Hippocampal formation (tissue), 2 donors: ENCODE measurements at regions not wholly inside any gene's neighbourhood (a gene's known extent, or its start where the extent isn't known, plus 50 kb on each side); places are given as distances from the start of the nearest gene placed in this dataset.

Source experiments
- DNase-seq, 2 donors: peaks; one replicate each; lab custom pipeline; 2025; lab: John Stamatoyannopoulos, UW

- DNase-seq: no peak
Observed at GRCh38 chr16:17858061-17858460, 387.3 kb upstream of the XYLT1 start.

DNA sequence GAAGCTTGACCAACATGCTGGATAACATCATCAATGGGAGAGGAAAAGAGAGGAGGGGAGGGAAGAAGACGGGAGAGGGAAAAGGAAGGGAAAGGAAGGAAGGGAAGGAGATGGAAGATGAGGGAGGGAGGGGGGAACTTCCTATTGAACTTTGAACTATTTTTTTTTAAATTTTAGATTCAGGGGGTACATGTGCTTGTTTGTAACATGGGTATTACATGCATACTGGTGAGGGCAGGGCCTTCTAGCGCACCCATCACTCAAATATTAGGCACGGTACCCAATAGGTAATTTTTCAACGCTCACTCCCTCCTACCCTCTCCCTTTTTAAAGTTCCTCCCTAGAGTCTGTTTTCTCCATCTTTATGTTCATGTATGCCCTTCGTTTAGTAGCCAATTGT lies 383.2 kb upstream of the XYLT1 start:
- no peak for DNase-seq

GRCh38 chr16:17852977-17853702 lies 382.4 kb upstream of the XYLT1 start:
- DNase-seq: no peak

- DNase-seq: no peak
Observed at GRCh38 chr16:17850581-17851250, 380.0 kb upstream of the XYLT1 start.

DNA sequence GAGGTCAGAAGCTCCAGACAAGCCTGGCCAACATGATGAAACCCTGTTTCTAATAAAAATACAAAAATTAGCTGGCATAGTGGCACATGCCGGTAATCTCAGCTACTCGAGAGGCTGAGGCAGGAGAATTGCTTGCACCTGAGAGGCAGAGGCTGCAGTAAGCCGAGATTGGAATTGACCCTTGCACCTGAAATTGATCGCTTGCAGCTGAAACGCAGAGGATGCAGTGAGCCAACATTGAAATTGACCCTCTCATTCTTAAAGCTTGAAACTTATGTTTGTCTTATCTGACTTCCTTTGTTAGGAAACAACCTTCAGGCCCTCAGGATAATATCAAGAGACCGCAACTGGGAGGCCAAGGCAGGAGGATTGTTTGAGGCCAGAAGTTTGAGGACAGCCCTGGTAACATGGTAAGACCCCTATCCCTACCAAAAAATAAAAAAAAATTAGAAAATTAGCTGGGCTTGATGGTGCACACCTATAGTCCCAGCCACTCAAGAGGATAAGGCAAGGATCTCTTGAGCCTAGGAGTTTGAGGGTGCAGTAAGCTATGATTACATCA lies 376.6 kb upstream of the XYLT1 start:
- no peak for DNase-seq

GRCh38 chr16:17846030-17846429 lies 375.3 kb upstream of the XYLT1 start:
- no peak for DNase-seq

DNA sequence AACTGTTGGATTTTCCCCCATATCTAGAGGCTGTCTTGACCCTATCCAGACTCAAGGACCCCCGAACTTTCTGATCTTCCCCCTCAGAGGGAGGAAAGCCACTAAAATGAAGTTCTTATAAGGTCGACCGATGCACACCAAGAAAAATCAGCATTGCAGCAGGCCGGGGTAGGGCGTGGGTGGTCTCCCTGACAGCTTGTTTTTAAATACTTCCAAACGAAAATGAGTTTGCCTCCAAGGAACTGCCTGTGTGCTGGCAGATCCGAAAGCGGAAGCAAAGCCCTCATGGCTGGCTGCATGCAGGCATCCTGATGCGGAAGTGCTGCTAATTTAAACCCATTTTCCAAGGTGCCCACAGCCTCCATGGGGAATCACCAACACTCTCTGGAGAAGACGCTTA lies 374.3 kb upstream of the XYLT1 start:
- no peak for DNase-seq

DNA sequence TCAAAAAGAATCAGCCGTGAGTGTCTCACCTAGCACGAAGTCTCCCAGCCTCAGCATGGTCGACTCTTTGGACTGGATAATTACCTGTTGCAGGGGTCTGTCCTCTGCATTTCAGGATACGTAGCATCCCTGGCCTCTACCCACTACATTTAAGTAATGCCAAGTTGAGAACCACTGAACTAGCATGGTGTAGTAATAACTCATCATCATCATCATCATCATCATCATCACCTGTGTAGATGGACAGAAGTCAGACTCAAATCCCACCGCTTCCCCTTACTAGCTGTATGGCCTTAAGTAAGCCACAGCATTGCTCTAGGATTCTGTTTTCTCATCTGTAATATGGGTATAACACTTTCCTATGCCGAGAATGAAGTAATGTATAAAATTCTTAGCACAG lies 373.1 kb upstream of the XYLT1 start:
- no peak for DNase-seq

DNA sequence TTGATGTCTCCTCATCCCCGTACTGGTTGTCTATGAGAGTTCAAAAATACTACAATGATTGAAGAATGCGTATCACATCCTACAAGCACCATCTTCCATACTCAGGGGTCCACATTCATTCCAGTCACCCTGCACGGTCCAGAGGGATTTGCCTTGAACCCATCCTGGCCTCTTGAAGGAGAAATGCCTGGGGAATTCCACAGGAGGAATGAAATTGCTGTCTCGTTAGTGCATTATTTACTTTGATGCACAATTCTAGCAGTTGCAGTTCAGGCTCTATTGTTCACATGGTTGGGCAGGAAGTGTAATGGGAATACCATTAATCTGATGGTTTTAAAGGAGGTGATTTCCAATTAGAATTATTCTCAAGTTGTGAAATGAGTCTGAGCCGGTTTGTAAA lies 369.1 kb upstream of the XYLT1 start:
- no peak for DNase-seq

- DNase-seq: no peak
Observed at GRCh38 chr16:17839272-17839671, 368.5 kb upstream of the XYLT1 start.

DNA sequence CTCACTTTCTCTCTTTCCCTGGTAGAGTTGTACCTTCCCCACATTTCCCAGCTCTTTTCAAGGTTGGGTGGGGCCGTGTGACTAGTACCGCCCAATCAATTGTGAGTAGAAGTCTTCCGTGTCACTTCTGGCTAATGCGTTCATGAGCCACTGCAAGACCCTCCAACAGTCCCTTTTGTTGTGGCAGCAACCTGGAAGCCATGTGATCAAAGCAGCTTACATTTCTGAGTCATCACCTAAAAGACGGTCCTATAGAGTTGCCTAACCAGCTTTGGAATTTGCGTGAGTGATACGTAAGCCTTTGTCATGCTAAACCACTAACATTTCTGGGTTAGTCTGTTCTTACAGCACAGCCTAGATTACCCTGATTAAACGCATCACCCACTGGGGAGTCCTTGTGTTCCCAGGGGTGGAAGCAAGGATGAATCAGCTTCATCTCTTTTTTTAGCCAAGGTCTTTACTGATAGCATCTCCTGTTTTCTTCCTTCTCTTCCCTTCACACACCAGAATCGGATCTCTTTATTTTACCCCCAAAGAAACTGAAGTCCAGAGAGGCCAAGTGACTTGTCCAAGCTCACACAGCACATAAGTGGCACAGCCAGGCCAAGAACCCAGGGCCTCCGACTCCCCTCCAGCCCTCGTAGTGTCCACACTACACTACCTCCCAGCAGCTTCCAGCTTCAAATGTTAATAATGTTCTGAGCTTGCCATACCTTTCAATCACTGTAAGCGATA lies 366.3 kb upstream of the XYLT1 start:
- no peak for DNase-seq

DNA sequence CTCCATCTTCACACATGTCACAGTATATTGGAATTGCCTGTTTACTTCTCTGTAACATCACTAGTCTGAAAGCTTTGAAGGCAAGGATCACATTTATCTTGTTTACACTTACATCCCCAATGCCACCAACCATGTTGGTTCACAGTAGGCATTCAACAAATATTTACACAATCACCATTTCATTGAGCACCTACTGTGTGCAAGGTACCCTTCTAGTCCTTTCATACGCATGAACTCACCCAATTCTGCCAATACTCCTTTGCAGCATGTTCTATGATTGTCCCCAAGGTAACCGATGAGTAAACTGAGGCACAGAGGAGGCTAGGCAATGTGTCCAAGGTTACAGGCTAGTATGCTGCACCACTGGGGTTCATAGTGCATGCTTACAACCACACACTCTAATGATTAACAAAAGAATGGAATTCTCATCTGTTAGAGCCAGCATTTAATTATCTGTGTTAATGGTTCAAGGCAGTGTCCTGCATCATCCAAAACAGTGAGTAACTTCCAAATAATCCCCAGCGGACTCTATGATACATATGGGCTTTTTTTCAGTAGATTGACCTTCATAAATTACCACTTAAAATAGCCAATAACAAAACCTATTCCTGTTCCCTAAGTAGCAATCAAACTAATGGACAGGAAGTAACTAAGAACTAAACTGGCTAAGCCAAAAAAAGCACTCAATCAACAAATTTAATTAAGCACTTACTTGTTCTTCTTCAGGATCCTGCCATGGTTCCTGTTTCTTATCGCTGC lies 364.5 kb upstream of the XYLT1 start:
- DNase-seq: no peak

DNA sequence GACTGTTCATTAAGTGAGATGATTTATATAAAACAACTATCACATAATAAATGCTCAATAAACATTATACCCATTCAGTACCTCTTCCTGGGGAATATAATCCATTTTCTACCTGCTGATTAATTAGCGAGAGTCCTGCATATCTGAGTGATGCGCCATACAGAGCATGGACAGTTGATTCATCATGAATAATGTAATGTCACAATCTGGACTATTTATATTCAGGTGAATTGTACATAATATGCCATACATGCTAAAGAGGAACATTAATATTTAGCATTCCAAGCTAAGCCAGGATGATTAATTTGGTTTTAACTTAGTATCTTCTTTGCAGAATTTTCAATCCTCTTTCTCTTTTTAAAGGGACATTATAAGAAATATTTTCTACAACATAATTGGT lies 362.0 kb upstream of the XYLT1 start:
- no peak for DNase-seq

GRCh38 chr16:17831330-17831729 lies 360.6 kb upstream of the XYLT1 start:
- no peak for DNase-seq

- DNase-seq: no peak
Observed at GRCh38 chr16:17830651-17831050, 359.9 kb upstream of the XYLT1 start.

GRCh38 chr16:17829811-17830210 lies 359.1 kb upstream of the XYLT1 start:
- DNase-seq: no peak

DNA sequence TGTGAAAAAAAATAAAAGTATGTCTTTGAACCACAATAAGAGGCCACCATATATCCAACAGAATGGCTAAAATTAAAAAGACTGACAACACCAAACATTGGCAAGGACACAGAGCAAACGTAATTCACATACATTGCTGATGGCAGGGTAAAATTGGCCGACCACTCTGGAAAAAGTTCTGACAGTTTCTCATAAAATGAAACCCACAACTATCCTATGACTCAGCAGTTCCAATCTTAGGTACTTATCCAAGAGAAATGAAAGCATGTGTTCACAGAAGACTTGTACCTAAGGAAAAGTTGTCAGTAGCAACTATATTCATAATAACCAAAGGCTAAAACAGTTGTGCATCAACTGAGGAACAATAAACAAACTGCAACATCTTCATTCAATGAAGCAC lies 357.3 kb upstream of the XYLT1 start:
- DNase-seq: no peak

DNA sequence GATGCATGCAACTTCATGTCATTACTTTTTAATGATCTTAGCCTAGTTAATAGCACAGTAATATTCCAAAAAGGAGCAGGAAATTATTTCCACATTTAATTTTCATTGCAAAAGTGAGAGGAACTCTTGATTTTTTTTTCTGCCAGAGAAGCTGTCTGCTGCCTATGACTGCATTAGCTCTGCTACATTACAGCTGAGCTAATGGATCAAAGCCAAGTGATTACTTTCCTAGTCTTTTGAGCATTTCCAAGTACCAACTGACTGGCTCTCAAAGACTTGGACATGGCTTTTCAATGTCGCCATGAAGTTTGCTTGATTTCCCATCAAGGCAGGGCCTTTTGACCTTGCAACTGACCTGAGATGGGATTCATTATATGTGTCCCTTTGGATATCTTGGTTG lies 356.6 kb upstream of the XYLT1 start:
- no peak for DNase-seq

- no peak for DNase-seq
Observed at GRCh38 chr16:17817943-17818342, 347.2 kb upstream of the XYLT1 start.

DNA sequence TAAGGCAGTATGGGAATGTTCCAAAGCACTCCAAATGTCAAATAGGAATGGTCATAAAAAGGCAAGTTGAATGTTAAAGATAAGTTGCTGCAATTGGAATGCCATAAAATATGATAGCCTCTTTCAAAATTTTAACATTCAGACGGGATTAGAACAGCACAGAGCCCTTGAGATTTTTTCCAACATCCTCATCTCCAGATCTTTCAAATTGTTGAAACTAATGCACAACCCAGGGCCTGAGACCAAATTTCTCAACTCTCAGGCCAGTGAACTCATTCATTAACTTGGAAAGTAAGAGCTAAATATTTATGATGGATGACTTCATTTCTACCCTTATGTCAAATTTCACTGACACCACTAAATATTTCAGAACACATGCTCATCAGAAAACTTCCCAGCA lies 346.5 kb upstream of the XYLT1 start:
- DNase-seq: no peak

GRCh38 chr16:17812771-17813170 lies 342.0 kb upstream of the XYLT1 start:
- no peak for DNase-seq

- DNase-seq: no peak
Observed at GRCh38 chr16:17804857-17805256, 334.1 kb upstream of the XYLT1 start.
